ENCODE measurements at regions not wholly inside any gene's neighbourhood (a gene's known extent, or its start where the extent isn't known, plus 50 kb on each side); places are given as distances from the start of the nearest gene placed in this dataset.
A peak's percentile ranks its signal among the peaks of the same experiment; 100 is the strongest.

DNA sequence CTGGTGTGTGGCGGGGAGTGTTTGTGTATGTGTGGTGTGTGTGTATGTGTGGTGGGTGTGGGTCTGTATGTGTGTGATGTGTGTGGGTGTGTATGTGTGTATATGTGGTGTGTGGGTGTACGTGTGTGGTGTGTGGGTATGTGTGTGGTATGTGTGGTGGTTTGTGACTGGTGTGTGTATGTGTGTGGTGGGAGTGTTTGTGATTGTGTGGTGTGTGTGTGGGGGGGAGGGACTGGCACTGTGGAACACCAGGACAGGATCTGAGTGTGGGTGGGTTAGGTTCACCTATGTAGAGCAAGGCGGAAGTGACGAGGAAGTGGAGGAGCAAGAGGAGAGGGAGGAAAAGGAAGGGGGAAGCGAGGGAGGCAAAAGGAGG lies 510.8 kb downstream of the SHQ1 start:
- DNase-seq, result no peak

DNA sequence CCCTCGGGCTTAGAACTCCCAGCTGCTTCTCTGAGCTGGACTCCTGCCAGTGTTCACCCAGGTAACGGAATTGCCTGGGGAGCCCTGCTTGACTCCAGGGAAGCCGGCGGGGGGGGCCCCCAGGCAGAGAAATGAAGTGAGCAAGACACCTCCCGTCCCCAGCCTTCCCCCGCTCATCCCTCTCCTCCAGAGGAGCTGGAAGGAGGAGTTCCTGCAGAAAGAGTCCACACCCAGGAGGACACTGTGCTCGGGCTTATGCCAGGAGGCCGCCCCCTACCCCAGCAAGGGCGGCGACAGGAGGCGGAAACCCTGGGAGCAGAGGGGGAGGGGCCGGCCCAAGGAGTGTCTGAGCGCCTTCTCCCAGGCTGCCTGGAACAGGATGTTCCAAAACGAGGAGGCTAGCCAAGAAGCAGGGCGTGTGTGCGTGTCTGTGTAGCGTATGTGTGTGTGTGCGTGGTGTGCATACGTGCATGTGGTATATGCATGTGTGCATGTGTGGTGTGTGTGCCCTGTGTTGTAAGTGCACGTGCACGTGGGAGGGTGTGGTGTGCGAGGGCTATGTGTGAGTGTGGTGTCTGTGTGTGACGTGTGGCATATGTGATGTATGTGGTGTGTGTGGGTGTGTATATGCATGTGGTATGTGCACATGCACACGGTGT lies 511.3 kb downstream of the SHQ1 start:
- peak; percentile 81 for DNase-seq

DNA sequence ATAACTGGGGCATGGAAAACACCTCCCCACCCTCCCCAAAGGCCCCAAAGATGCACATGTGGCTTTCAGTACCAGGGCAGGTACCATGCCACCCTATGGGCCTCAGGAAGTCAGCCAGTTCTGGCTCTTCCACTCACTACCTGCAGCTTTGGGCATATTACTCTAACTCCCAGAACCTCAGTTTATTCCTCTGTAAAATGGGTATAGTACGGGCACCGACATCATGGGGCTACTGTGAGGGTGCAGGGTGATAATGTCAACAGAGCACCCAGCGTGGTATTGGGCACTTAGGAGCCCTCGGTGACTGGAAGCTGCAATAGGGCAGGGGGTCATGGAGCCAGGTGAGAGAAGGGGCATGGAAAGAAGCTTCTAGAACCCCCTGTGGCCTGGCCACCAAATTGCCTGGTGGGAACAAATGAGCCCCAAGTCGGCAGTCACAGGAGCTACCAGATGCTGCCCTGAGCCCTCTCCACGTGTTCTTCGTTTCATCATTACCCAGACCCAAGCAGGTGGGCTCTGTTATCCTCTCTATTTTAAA lies 512.1 kb downstream of the SHQ1 start:
- DNase-seq, result no peak

DNA sequence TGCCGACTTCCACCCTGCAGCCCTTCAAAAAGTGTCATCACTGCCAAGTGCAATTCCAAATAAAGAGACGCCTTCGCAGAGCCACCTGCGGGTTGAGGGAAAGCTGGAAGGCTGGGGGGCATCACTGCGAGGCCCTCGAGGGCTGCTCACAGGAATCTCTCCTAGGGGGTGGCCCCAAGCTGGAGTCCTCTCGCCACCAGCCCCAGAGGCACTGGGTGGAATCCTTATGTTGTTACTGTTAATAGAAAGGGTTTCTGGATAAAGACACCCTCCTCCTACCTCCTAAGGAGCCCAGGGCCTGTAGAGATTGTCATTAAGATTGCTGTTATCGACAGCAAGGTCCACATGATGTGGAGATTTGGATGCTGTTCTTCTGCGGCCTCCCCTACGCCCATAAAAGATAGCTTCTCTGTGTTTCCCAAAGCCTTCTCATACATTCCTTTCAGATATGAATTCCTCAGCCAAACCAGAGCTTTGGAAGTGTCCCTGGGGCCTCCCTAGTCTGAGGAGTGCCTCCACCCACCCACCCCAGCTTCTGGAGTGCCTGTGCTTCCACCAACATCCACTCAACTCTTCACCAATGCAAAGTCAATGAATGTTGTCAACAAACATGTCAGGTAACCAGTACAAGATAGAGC lies 512.7 kb downstream of the SHQ1 start:
- DNase-seq, result no peak

DNA sequence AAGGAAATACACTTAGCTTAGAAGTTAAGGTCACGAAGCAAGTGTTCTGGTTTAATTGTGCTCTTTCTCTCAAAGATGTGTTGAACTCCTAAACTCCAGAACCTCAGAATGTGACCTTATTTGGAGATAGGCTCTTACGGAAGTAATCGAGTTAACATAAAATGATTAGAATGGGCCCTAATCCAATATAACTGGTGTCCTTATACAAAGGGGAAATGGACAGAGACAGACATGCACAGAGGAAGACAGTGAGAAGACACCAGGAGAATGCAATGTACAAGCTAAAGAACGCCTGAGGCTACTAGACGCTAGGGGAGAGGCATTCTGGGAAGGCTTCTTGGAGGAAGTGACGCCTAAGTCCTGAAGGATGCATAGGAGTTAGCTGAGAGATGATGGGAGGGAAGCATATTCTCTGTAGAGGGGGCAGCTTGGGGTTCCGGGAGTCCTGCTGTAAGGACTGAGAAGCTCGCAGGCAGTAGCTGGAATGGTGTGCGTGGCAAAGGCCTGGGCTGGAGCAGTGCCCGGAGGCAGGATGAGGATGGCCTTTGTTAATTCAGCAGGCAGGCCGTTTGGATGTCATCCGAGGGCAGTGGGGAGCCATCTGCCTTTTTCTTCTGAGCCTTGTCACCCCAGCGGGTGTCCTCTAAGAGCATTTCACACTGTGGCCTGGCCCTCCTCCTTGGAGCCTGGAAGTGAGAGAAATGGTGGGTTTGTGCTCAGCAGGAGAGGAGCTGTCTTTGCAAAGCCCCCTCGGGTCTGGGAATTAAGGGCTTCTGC lies 513.4 kb downstream of the SHQ1 start:
- DNase-seq, result no peak

DNA sequence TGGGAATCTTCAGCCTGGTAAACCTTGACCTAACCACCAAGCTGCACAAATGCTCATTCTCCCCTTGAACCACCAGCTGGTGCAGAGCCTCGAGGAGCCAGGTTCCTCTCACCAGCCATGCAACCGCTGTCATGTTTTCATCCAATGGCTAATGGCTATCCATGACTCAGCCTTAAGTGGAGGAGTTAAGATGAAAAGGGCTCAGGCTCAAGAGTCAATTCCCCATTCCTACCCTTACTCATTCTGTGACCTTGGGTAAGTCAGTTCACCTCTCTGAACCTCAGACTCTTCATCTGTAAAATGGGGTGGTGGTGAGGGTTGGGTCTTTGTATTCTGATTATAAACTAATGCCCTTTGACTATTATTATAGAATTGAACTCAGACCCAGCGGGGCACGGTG lies 515.6 kb downstream of the SHQ1 start:
- no peak for DNase-seq

DNA sequence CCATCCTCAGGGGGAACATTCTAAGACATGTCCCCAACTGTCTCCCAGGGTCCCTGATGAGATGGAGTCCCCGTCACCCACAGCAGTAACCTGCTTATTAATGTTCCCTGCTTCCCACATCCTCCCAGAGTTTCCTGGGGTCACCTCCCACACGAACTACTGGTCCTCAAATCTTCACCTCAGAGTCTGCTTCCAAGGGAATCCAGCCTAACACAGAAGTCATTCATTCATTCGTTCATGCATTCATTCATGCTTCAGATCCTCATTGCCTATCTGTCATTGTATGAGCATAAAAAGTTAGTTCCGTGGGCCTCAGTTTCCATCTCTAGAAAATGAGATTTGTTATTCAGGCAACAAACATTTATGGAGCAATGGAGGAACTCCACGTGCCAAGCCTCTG lies 516.2 kb downstream of the SHQ1 start:
- no peak for DNase-seq

DNA sequence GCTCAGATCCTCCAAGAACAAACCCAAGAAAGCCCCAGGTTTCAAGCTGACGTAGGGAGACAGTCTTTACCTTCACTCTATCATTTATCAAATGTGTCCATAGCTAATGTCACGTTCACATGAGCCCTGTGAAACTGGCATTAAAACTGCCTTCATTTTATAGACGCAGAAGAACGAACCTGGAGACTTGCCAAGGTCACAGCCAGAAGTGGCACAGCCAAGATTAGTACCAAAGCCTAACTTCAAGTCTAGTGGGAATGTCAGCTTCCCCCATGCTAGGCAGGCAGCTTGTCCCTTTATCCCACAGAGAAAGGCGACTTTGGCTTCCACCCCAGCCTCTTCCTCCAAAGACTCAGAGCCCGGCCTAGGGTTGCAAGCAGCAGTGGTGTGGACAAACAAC lies 517.2 kb downstream of the SHQ1 start:
- DNase-seq, result no peak

DNA sequence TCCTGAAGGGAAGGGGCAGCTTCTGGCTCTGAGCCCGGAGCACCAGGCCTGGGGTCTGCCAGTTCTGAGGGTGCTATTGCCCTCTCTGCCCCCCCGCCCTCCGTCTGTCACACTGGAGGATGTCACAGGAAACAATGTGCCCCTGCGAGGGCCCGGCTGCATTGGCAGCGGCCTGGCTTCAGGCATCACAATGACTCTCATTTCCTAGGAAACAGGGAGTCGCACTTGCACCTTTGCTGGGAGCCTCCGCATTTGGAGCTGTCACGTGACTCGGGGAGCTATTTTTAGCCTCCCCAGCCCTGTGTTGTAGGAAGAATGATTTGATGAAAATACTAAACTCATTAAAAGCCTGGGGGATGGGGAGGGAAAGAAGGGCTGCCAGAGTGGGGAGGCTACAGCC lies 518.9 kb downstream of the SHQ1 start:
- peak; percentile 38 for DNase-seq

DNA sequence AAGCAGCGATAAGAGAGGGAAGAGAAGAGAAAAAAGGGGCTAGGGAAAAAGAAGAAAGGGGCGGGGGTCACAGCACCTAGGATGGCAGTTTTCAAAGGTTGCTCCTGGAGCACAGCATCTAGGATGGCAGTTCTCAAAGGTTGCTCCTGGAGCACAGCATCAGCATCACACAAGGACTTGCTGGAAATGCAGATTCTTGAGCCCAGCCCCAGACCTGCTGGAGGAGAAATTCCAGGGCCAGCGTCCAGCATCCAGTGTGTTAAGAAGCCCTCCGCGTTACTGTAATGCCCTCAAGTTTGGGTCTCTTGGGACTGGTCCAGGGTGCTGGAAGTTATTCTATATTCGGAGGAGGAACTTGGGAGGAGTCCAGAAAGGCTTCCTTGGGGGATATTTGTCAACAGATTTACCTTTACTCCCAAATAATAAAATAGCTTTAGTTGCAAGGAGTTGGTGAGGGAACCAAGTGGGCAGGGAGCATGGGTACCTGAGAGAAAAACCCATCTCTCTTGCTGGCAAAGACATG lies 519.4 kb downstream of the SHQ1 start:
- no peak for DNase-seq

DNA sequence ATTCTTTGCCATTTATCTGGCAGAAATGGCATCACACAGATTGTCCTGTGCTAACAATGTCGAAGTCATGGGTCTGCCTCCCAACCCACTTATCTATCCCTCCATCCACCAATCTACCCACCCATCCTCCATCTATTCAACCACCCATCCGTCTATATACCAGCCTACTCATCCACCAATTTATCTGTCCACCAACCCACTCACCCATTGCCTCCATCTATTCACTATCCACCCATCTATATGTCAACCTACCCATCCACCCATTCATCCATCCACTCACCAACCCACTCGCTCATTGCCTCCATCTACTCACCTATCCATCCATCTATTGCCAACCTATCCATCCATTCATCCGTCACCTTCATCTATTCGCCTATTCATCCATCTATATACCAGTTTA lies 521.2 kb downstream of the SHQ1 start:
- DNase-seq, result no peak

DNA sequence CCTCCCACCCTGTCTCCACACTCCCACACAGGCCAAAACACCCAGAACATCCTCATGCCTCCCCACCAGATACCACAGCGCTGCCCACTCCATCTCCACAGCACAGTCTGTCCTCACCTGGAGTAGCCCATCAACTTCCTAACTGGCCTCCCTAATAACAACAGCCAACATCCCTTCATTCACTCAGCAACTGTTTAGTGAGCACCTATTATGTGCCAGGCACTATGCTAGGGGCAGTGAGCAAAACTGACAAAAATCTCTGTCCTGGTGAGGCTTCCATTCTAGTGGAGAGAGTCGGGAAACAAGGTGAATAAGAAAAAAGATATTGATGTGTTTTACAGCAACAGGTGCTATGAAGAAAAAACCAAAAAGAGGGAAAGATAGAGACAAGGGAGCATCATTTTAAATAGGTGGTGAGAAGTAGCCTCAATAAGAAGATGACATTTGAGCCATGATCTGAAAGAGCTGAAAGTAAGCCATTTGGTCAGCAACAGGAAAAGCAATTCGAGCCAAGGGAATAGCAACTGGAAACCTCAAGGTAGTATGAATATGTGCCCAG lies 523.9 kb downstream of the SHQ1 start:
- no peak for DNase-seq

DNA sequence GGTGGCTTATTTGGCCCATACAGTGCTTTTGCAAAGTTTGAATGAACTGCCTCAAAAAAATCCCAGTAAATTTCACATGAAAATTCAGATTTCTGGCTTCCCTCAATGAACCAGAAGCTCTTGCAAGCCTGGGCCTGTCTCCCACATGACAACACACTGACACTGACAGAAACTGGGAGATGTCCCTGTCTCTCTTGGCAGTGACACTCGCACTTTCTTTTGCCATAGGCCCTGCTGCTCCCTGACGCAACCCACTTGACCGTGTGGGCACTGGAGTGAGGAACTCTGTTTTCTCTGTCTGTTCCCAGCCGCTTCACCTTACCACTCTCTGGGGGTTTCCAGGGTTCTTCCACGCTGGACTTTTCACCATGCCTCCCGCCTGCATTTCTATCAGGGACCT lies 524.5 kb downstream of the SHQ1 start:
- no peak for DNase-seq

DNA sequence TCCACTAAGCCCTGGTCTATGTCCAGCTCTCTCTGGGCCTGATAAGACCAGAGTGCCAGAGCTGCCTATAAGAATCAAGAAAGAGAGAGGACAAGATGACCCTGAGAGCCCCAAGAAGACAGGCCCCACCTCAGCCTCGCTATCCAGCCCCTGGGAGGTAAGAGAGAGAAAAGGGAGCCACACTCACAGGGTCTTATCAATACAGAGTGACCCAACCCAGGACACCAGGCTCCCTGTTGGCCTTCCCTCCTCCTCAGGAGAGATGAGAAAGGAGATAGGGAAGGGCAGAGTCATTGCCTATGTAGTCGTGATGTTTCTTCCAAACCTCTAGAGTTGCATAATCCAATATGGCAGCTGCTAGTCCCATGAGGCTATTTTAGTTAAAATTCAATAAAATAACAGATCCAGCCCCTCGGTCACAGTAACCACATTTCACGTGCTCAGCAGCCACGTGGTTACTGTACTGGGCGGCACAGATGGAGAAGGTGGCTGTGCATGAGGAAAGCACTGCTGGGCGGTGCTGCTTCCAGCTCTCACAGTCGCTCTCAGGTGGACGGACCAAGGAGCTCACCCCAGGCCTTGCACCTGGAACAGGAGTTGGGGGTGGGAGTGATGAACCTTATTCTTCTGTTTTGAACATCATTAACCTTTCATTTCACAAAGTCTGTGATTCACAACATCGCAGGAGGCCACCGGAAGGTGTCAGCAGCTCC lies 525.8 kb downstream of the SHQ1 start:
- DNase-seq, result no peak

DNA sequence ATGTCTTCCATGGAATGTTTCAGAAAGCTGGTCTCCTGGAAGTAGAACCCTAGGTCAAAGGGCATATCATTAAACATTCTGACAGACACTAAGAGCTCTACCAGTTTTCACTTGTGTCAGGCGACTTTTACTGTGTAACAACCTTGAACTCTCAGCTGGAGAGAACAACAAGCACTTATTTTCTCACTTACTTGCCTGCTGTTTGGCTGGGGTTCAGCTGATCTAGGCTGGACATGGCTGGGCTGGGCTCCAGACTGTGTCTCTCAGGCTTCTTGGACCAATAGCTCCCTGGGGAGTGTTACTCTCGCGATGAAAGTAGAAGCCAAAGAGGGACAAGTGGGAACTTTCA lies 527.3 kb downstream of the SHQ1 start:
- no peak for DNase-seq

DNA sequence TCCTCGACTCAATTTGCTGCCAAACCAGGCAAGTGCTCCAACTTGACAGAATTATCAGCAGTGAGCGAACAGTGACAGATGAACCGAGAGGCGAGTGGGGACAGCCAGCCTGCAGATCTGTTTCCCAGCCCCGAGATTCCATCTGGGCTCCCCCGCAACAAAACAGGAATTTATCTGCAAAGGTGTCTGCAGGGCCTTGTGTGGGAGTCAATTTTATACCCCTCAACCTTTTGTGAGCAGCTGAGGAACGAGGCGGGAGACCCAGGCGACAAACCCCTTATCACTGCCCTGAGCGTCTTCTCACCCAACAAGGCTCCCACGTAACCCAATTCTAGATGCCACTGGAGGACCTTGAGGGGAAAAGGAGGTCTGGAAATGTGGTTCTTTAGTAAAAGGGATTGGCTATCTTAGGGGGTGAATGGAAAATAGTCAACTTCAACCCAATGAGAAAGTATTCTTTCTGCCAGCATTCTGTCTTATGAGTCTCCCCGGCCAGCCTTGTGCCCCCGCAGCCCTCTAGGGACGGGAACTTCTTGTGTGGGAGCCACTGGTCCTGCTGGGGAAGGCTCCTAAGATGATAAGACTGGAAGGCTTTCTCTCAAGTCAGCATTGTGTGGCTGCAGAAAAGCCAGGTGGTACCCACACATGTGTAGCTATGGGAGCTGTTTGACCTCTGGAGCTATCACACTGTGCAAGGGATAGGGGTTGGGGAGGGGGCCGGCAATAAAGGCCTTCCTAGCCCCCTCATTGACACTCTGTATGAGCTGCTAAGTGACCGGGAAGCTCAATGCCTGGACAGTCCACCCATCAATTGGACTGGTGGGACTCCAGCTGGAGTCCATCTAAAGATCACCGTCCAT lies 527.9 kb downstream of the SHQ1 start:
- DNase-seq, result no peak

DNA sequence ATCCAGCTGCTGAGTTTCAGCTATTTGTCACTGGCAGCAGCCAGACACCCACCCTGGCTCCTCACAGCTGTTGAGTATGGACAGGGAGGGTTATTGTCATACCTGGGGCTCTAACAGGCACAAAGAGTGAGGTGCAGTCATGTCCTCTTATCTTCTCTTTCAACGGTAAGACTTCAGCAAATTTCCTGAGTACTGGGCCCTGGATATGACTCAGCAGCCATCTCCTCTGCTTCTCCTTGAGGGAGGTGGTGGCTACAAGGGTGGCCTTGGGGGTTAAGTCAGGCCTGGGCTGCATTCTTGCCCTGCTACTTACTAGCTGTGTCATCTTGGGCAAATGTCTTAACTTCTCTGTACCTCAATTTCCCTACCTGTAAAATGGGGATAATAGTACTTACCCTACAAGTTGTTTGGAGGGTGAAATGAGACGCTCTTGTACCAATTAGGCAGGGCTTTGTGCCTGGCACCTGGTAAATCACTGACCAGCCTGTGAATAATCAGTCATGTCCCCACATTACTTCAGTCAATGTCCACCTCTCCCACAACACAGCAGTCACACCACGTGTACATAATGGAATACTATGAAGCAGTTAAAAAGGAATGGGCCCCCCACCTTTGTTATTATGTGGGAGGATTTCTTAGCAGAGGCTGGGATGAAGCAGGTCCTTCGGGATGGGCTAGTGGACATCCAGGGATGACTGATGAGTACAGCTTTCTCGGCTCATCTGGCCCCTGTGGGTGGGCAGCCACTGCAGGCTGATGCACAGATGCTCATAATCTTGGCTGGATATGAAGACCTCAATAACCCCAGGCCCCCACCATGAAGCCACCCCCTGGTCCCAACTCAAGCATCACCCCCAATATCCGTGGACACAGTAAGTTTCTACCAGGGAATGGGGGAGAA lies 528.8 kb downstream of the SHQ1 start:
- DNase-seq, result no peak

DNA sequence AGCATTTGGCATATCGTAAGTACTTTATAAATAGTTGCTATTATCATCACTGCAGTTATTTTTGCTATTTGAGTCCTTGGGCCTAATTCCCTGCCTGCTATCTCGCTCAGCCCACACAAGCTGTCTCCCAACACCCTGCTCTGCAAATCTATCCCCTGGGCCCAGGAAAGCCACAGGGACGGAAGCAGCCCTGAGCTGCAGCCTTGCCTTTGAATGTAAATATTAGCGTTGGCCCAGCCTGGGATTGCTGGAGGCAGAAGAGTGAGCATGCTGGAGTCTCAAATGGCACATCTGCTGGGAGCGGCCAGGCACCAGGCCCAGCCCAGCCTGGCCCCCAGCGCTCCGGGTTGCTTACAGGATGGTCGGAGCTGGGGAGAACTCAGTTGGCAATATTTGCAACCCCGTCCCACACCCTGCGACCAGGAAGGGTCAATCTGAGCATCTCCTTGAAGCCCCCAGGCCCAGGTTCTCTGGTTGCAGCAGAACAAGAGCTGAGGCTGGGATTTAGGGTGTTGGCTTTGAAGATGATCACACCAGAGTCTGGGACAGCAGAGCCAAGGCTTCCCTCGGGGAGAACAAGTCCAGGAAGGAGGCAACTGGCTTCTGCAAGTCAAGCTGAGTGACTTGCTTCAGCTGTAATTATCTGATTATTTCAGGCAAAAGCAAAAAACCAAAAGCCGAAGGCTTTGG lies 529.6 kb downstream of the SHQ1 start:
- no peak for DNase-seq

DNA sequence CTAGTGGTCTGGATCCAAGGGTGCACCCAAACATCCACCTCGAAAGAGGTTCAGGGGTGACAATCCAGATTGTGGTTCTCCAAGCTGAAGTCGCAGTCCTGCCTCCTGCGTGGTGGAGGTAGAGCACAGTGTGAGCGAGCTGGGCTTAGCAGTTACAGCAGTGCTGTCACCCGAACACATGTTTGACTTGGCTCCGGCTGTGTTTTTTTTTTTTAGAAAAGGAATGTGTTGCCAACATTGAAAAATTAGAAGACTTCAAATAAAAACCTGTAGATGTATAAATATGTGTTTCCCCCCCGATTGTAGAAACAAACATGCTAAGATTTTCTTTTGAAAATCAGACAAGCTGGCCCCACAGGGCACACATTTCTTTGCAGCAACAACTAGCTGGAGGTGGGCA lies 530.8 kb downstream of the SHQ1 start:
- DNase-seq, result no peak
